Left renal pelvis (tissue), 4 donors: ENCODE measurements at regions not wholly inside any gene's neighbourhood (a gene's known extent, or its start where the extent isn't known, plus 50 kb on each side); places are given as distances from the start of the nearest gene placed in this dataset.
"Not testable (repeated sequence)": the region's sequence is repeated elsewhere in the genome, so short reads cannot be mapped to it uniquely, and the experiment has no call there.

Experiments
- DNase-seq, 4 donors: peaks; one replicate each; pipeline ENCODE4 v3.0.0-alpha.2; 2013; ENCODE audit warnings: low read depth in 4 of 4, low spot score in 3 of 4

- no peak for DNase-seq
Observed at GRCh38 chr9:25472085-25472607, 206.1 kb downstream of the TUSC1 start.

GRCh38 chr9:25461416-25461815, 216.8 kb downstream of the TUSC1 start:
- no peak for DNase-seq

- DNase-seq, result no peak
Observed at GRCh38 chr9:25453875-25454274, 224.4 kb downstream of the TUSC1 start.

- DNase-seq, result no peak
Observed at GRCh38 chr9:25449503-25449902, 228.7 kb downstream of the TUSC1 start.

- not testable (repeated sequence) for DNase-seq
Observed at GRCh38 chr9:25445721-25446120, 232.5 kb downstream of the TUSC1 start.

- DNase-seq, result peak in 1 of 4 donors; percentile 18
Observed at GRCh38 chr9:25442526-25442925, 235.7 kb downstream of the TUSC1 start.

GRCh38 chr9:25427898-25428297, 250.3 kb downstream of the TUSC1 start:
- DNase-seq, result no peak

- DNase-seq, result no peak
Observed at GRCh38 chr9:25427290-25427689, 251.0 kb downstream of the TUSC1 start.

- DNase-seq, result no peak
Observed at GRCh38 chr9:25421560-25421959, 256.7 kb downstream of the TUSC1 start.

- DNase-seq, result no peak
Observed at GRCh38 chr9:25418974-25419373, 259.3 kb downstream of the TUSC1 start.

- no peak for DNase-seq
Observed at GRCh38 chr9:25415718-25416117, 262.5 kb downstream of the TUSC1 start.

- DNase-seq, result peak in 1 of 4 donors; percentile 21
Observed at GRCh38 chr9:25412646-25413045, 265.6 kb downstream of the TUSC1 start.

- no peak for DNase-seq
Observed at GRCh38 chr9:25397746-25398145, 280.5 kb downstream of the TUSC1 start.

GRCh38 chr9:25396828-25397227, 281.4 kb downstream of the TUSC1 start:
- DNase-seq, result no peak

GRCh38 chr9:25381141-25381540, 297.1 kb downstream of the TUSC1 start:
- DNase-seq, result no peak

- DNase-seq, result no peak
Observed at GRCh38 chr9:25377039-25377438, 301.2 kb downstream of the TUSC1 start.

GRCh38 chr9:25374281-25374680, 304.0 kb downstream of the TUSC1 start:
- no peak for DNase-seq

- DNase-seq, result no peak
Observed at GRCh38 chr9:25366906-25367305, 311.3 kb downstream of the TUSC1 start.

- no peak for DNase-seq
Observed at GRCh38 chr9:25353783-25354182, 324.5 kb downstream of the TUSC1 start.

- DNase-seq, result no peak
Observed at GRCh38 chr9:25350011-25350410, 328.2 kb downstream of the TUSC1 start.

- DNase-seq, result no peak
Observed at GRCh38 chr9:25322142-25322541, 356.1 kb downstream of the TUSC1 start.

- no peak for DNase-seq
Observed at GRCh38 chr9:25310961-25311360, 367.3 kb downstream of the TUSC1 start.

GRCh38 chr9:25308549-25308948, 369.7 kb downstream of the TUSC1 start:
- DNase-seq, result no peak
